ENCODE measurements at regions not wholly inside any gene's neighbourhood (a gene's known extent, or its start where the extent isn't known, plus 50 kb on each side); places are given as distances from the start of the nearest gene placed in this dataset.

DNA sequence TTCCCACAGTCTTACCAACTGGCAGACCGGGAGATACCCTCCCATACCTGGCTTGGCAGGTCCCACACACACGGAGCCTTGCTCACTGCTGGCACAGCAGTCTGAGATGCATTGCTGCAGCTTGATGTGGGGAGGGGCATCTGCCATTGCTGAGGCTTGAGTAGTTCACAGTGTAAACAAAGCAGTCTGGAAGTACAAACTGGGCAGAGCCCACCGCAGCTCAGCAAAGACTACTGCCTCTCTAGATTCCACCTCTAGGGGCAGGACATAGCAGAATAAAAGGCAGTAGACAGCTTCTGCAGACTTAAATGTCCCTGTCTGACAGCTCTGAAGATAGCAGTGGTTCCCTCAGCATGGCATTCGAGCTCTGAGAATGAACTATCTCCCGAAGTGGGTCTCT, 69.6 kb upstream of the RELN start:
- TF ChIP-seq, protein P1, sequence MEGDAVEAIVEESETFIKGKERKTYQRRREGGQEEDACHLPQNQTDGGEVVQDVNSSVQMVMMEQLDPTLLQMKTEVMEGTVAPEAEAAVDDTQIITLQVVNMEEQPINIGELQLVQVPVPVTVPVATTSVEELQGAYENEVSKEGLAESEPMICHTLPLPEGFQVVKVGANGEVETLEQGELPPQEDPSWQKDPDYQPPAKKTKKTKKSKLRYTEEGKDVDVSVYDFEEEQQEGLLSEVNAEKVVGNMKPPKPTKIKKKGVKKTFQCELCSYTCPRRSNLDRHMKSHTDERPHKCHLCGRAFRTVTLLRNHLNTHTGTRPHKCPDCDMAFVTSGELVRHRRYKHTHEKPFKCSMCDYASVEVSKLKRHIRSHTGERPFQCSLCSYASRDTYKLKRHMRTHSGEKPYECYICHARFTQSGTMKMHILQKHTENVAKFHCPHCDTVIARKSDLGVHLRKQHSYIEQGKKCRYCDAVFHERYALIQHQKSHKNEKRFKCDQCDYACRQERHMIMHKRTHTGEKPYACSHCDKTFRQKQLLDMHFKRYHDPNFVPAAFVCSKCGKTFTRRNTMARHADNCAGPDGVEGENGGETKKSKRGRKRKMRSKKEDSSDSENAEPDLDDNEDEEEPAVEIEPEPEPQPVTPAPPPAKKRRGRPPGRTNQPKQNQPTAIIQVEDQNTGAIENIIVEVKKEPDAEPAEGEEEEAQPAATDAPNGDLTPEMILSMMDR (IDR thresholded peaks at IDR 0.05): no peak
- no peak for TF ChIP-seq EP300 (IDR thresholded peaks at IDR 0.05)

All from stomach (tissue), 4 donors.